Gastroesophageal sphincter (tissue), 4 donors: ENCODE measurements at regions not wholly inside any gene's neighbourhood (a gene's known extent, or its start where the extent isn't known, plus 50 kb on each side); places are given as distances from the start of the nearest gene placed in this dataset.

Experiments
- ATAC-seq: fragments of 150-250 bp; one replicate; pipeline ENCODE4 v1.9.1; 2016; ENCODE audit warnings: mild to moderate bottlenecking, moderate library complexity
- H3K27ac ChIP-seq, 4 donors: fragments of 200-600 bp; sonication (generic) in 3 of 4; 1 replicate in 3 of 4; 2 replicates in 1 of 4; pipeline ENCODE4 v1.5.1; 2016 to 2019
- H3K27me3 ChIP-seq: fragments of 200-600 bp; sonication (generic); one replicate; pipeline ENCODE4 v1.5.1; 2019
- H3K36me3 ChIP-seq, 2 donors: fragments of 200-600 bp; sonication (generic); one replicate each; pipeline ENCODE4 v1.5.1; 2019; ENCODE audit warnings: control low read depth in 1 of 2
- H3K4me1 ChIP-seq, 3 donors: fragments of 200-600 bp; sonication (generic); 1 replicate in 2 of 3; 2 replicates in 1 of 3; pipeline ENCODE4 v1.5.1; 2016 to 2019; ENCODE audit warnings: control low read depth in 2 of 3
- H3K4me3 ChIP-seq, 2 donors: fragments of 200-600 bp; sonication (generic); one replicate each; pipeline ENCODE4 v1.5.1; 2019; ENCODE audit warnings: mild to moderate bottlenecking in 1 of 2, moderate library complexity in 1 of 2
- H3K9me3 ChIP-seq, 3 donors: fragments of 200-600 bp; sonication (generic); one replicate each; pipeline ENCODE4 v1.5.1; 2017 to 2019; ENCODE audit warnings: control low read depth in 2 of 3
- EP300 ChIP-seq: sonication (generic); formaldehyde crosslinking; IDR thresholded peaks from one replicate; pipeline ENCODE4 v1.6.1; 2017; ENCODE audit warnings: antibody characterized with exemption, mild to moderate bottlenecking
- POLR2A ChIP-seq, 2 donors: fragments of 450-650 bp; IDR thresholded peaks; one replicate each; pipeline ENCODE4 v1.6.1; 2017; ENCODE audit warnings: antibody characterized with exemption in 2 of 2, mild to moderate bottlenecking in 2 of 2, moderate library complexity in 1 of 2
- POLR2AphosphoS5 ChIP-seq: sonication (generic); formaldehyde crosslinking; IDR thresholded peaks from one replicate; pipeline ENCODE4 v1.6.1; 2017; ENCODE audit warnings: antibody characterized with exemption
- WGBS, 2 donors: methylation state at CpG; one replicate each; pipeline ENCODE4 v1.1.5; 2018; ENCODE audit warnings: low coverage in 1 of 2; 5-methylcytosine and 5-hydroxymethylcytosine counted together
- TF ChIP-seq, protein P1 (sequence below), 4 experiments: fragments of 200-600 bp in 2 of 4; fragments of 450-650 bp in 2 of 4; sonication (generic) in 1 of 4; IDR thresholded peaks; one replicate each; pipeline ENCODE4 v1.5.1; 2017 to 2019; ENCODE audit warnings: antibody characterized with exemption in 4 of 4, mild to moderate bottlenecking in 2 of 4, moderate library complexity in 2 of 4

DNA sequence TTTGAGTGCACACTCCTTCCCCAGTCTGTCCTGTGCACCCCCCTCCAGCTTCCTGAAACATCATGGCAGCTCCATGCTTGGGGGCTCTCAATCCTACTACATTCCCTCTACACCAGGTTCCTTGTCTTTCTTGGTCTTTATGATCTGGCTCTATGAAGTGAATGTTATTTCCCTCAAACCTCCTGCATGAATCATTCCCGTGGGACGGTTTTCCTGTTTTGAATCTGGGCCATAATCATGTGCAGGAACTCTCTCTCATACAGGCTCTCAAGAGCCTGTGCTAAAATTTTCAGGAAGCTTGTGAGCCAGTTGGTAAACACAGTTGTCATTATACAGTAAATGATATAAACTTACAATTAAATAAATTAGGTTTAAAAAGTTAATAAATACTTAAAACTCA, 89.8 kb upstream of the KCNE2 start:
- Histone ChIP-seq H3K4me3 (no peak overlapping the region), H3K9me3 (no peaks in the 10 kb centered on the region), H3K27me3 (no peaks in the 10 kb centered on the region), H3K4me1 (no peaks in the 10 kb centered on the region), H3K36me3 (no peaks in the 10 kb centered on the region), H3K27ac (no peak overlapping the region)
- WGBS, 2 donors = 29 to 70% methylated on average over 2 of the region's 2 CpGs
- ATAC-seq = no peak
- TF ChIP-seq, protein P1, sequence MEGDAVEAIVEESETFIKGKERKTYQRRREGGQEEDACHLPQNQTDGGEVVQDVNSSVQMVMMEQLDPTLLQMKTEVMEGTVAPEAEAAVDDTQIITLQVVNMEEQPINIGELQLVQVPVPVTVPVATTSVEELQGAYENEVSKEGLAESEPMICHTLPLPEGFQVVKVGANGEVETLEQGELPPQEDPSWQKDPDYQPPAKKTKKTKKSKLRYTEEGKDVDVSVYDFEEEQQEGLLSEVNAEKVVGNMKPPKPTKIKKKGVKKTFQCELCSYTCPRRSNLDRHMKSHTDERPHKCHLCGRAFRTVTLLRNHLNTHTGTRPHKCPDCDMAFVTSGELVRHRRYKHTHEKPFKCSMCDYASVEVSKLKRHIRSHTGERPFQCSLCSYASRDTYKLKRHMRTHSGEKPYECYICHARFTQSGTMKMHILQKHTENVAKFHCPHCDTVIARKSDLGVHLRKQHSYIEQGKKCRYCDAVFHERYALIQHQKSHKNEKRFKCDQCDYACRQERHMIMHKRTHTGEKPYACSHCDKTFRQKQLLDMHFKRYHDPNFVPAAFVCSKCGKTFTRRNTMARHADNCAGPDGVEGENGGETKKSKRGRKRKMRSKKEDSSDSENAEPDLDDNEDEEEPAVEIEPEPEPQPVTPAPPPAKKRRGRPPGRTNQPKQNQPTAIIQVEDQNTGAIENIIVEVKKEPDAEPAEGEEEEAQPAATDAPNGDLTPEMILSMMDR (IDR thresholded peaks at IDR 0.05) = no peak
- no peak for TF ChIP-seq EP300
- no peak for TF ChIP-seq POLR2AphosphoS5
- no peak for TF ChIP-seq POLR2A (IDR thresholded peaks at IDR 0.05)

- Histone ChIP-seq H3K27ac (no peak overlapping the region), H3K4me1 (peaks cover 0 to 16% (median 0%) of the 10 kb centered on the region in 3 donors), H3K4me3 (no peak overlapping the region), H3K36me3 (no peaks in the 10 kb centered on the region), H3K9me3 (no peaks in the 10 kb centered on the region), H3K27me3 (no peaks in the 10 kb centered on the region)
- 68 to 100% methylated on average over 1 to 4 of the region's 5 CpGs for WGBS, 2 donors
- no peak for ATAC-seq
- TF ChIP-seq POLR2A (IDR thresholded peaks at IDR 0.05) (no peak), POLR2AphosphoS5 (no peak), EP300 (no peak)
- TF ChIP-seq, protein P1 (IDR thresholded peaks at IDR 0.05) = no peak
These were observed 86.9 kb upstream of the KCNE2 start for GRCh38 chr21:34276711-34277425.

DNA sequence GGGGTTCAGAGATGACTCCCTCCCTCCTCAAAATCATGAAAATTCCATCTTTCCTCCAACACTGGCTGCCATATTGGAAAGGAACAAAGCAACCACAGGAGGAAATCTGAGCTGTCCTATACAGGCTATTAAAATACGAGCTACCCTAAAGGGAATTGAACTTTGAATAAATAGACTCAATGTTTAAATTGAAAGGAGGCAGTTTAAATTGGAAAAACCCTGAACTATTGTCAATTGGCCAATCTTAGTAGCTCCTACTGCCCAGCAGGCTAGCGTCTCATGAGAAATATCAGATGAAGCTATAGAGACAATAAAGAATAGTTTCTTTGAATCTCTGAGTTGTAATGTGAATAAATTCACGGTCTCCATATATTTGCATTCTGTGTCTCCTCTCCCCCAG, 85.4 kb upstream of the KCNE2 start:
- Histone ChIP-seq H3K27ac (no peak overlapping the region), H3K4me1 (peaks cover 0 to 16% (median 0%) of the 10 kb centered on the region in 3 donors), H3K9me3 (no peaks in the 10 kb centered on the region), H3K27me3 (no peaks in the 10 kb centered on the region), H3K4me3 (no peak overlapping the region), H3K36me3 (no peaks in the 10 kb centered on the region)
- WGBS, 2 donors = 100% methylated on average over 3 of the region's 3 CpGs
- ATAC-seq = no peak
- TF ChIP-seq EP300 (no peak), POLR2A (IDR thresholded peaks at IDR 0.05) (no peak), POLR2AphosphoS5 (no peak)
- TF ChIP-seq, protein P1 (IDR thresholded peaks at IDR 0.05) = no peak

DNA sequence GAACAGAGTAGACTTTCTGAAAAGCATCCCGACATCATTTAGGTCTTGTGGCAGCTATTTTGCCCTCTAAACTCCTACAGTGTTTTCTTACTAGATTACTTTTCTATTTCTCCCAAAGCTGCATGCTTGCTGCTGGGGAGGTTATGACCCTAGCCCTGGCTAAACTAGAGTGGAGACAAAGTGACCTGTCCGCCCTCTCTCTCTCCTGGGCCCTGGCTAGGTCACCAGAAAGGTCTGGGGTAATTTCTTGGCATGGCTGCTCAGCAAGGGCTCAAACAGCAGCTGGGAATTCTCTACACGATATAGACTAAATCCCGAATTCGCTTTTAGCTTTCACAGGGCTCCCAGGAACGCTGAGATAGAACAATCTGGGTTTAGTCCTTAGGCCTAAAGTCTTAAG, 84.5 kb upstream of the KCNE2 start:
- TF ChIP-seq, protein P1 (IDR thresholded peaks at IDR 0.05) = no peak
- TF ChIP-seq POLR2A (IDR thresholded peaks at IDR 0.05) = no peak
- TF ChIP-seq EP300 = no peak
- TF ChIP-seq POLR2AphosphoS5 = no peak
- Histone ChIP-seq H3K4me3 (no peak overlapping the region), H3K36me3 (no peaks in the 10 kb centered on the region), H3K9me3 (no peaks in the 10 kb centered on the region), H3K27me3 (no peaks in the 10 kb centered on the region), H3K27ac (no peak overlapping the region), H3K4me1 (peaks cover 0 to 16% (median 0%) of the 10 kb centered on the region in 3 donors)
- no peak for ATAC-seq
- WGBS, 2 donors = 73 to 75% methylated on average over 4 to 6 of the region's 6 CpGs

- no peaks in the 10 kb centered on the region for H3K27me3 ChIP-seq
- no peak overlapping the region for H3K4me3 ChIP-seq
- no peak for ATAC-seq
- peaks cover 0 to 16% (median 0%) of the 10 kb centered on the region in 3 donors for H3K4me1 ChIP-seq
- no peaks in the 10 kb centered on the region for H3K36me3 ChIP-seq
- no peaks in the 10 kb centered on the region for H3K9me3 ChIP-seq
- WGBS, 2 donors = 80 to 86% methylated on average over 3 of the region's 3 CpGs
- TF ChIP-seq POLR2A (IDR thresholded peaks at IDR 0.05) (no peak), POLR2AphosphoS5 (no peak), EP300 (no peak)
- TF ChIP-seq, protein P1 (IDR thresholded peaks at IDR 0.05) = no peak
- H3K27ac ChIP-seq = no peak overlapping the region
These were observed 83.9 kb upstream of the KCNE2 start for GRCh38 chr21:34279883-34280282.
